Gastrocnemius medialis (tissue), 4 donors: ENCODE measurements at regions not wholly inside any gene's neighbourhood (a gene's known extent, or its start where the extent isn't known, plus 50 kb on each side); places are given as distances from the start of the nearest gene placed in this dataset.
"Not testable (repeated sequence)": the region's sequence is repeated elsewhere in the genome, so short reads cannot be mapped to it uniquely, and the experiment has no call there.

Experiments
- ATAC-seq, 2 donors: fragments of 150-250 bp; one replicate each; pipeline ENCODE4 v1.9.1; 2016
- DNase-seq, 2 donors: peaks; one replicate each; pipeline ENCODE4 v3.0.0-alpha.2; 2019
- H3K27ac ChIP-seq, 4 donors: fragments of 200-600 bp; sonication (generic); 1 replicate in 1 of 4; 2 replicates in 3 of 4; pipeline ENCODE4 v1.5.1; 2016 to 2018; ENCODE audit warnings: mild to moderate bottlenecking in 2 of 4, moderate library complexity in 1 of 4
- H3K27me3 ChIP-seq, 3 donors: fragments of 200-600 bp; sonication (generic) in 2 of 3; 1 replicate in 1 of 3; 2 replicates in 2 of 3; pipeline versions ENCODE4 v1.5.1 to v1.6.0; 2016 to 2019; ENCODE audit warnings: mild to moderate bottlenecking in 1 of 3, moderate library complexity in 1 of 3
- H3K36me3 ChIP-seq, 2 donors: fragments of 200-600 bp; sonication (generic) in 1 of 2; one replicate each; pipeline ENCODE4 v1.5.1; 2017 to 2018
- H3K4me1 ChIP-seq, 2 donors: fragments of 200-600 bp; sonication (generic) in 1 of 2; one replicate each; pipeline ENCODE4 v1.5.1; 2016 to 2017; ENCODE audit warnings: mild to moderate bottlenecking in 2 of 2
- H3K4me3 ChIP-seq, 4 donors: fragments of 200-600 bp; sonication (generic) in 3 of 4; 1 replicate in 1 of 4; 2 replicates in 3 of 4; pipeline ENCODE4 v1.5.1; 2016 to 2019; ENCODE audit warnings: mild to moderate bottlenecking in 2 of 4
- H3K9me3 ChIP-seq, 3 donors: fragments of 200-600 bp; sonication (generic) in 2 of 3; 1 replicate in 1 of 3; 2 replicates in 2 of 3; pipeline ENCODE4 v1.5.1; 2016 to 2019
- POLR2A ChIP-seq, 2 donors: fragments of 450-650 bp; IDR thresholded peaks; one replicate each; pipeline ENCODE4 v1.6.1; 2017; ENCODE audit warnings: antibody characterized with exemption in 2 of 2, mild to moderate bottlenecking in 2 of 2, moderate library complexity in 2 of 2
- in situ Hi-C, 4 donors: fragments of 200-750 bp; cut with MboI; loops; one replicate each; pipeline versions ENCODE4 v1.15.0 to v1.8.0; 2017; ENCODE audit warnings: low sequenced_read_pairs in 4 of 4
- intact Hi-C: fragments of 100-400 bp; cut with DNase I; formaldehyde crosslinking; loops from one replicate; pipeline ENCODE4 v1.15.1; 2023; ENCODE audit warnings: low total_unique reads
- TF ChIP-seq, protein P1 (sequence below), 5 experiments: fragments of 450-650 bp in 3 of 5; fragments of 200-600 bp in 2 of 5; sonication (generic) in 2 of 5; IDR thresholded peaks in 4 of 5; conservative IDR thresholded peaks in 1 of 5; 1 replicate in 4 of 5; 2 replicates in 1 of 5; pipeline ENCODE4 v1.5.1; 2016 to 2019; ENCODE audit warnings: antibody characterized with exemption in 5 of 5, mild to moderate bottlenecking in 3 of 5, moderate library complexity in 3 of 5

- Histone ChIP-seq H3K4me1 (no peaks in the 10 kb centered on the region), H3K27ac (no peak overlapping the region), H3K36me3 (no peaks in the 10 kb centered on the region), H3K4me3 (no peak overlapping the region), H3K9me3 (no peaks in the 10 kb centered on the region), H3K27me3 (no peaks in the 10 kb centered on the region)
- DNase-seq, result no peak
- ATAC-seq, result no peak
- intact Hi-C loops (no loop called here), in situ Hi-C loops (no loop called here)
- no peak for TF ChIP-seq POLR2A (IDR thresholded peaks at IDR 0.05)
- TF ChIP-seq, protein P1, sequence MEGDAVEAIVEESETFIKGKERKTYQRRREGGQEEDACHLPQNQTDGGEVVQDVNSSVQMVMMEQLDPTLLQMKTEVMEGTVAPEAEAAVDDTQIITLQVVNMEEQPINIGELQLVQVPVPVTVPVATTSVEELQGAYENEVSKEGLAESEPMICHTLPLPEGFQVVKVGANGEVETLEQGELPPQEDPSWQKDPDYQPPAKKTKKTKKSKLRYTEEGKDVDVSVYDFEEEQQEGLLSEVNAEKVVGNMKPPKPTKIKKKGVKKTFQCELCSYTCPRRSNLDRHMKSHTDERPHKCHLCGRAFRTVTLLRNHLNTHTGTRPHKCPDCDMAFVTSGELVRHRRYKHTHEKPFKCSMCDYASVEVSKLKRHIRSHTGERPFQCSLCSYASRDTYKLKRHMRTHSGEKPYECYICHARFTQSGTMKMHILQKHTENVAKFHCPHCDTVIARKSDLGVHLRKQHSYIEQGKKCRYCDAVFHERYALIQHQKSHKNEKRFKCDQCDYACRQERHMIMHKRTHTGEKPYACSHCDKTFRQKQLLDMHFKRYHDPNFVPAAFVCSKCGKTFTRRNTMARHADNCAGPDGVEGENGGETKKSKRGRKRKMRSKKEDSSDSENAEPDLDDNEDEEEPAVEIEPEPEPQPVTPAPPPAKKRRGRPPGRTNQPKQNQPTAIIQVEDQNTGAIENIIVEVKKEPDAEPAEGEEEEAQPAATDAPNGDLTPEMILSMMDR (IDR thresholded peaks at IDR 0.05 in 4 of 5, conservative IDR thresholded peaks at IDR 0.05 in 1 of 5), result no peak
Observed at GRCh38 chrX:26557691-26558321, 341.8 kb downstream of the MAGEB5 start.

- H3K4me1 ChIP-seq, H3K4me3 ChIP-seq, DNase-seq, H3K27ac ChIP-seq, H3K9me3 ChIP-seq, intact Hi-C loops, in situ Hi-C loops, H3K27me3 ChIP-seq, ATAC-seq, H3K36me3 ChIP-seq: not testable (repeated sequence)
Observed at GRCh38 chrX:26525768-26526167, 309.8 kb downstream of the MAGEB5 start.

- Histone ChIP-seq H3K4me1 (no peaks in the 10 kb centered on the region), H3K4me3 (no peak overlapping the region), H3K27me3 (no peaks in the 10 kb centered on the region), H3K9me3 (no peaks in the 10 kb centered on the region), H3K36me3 (no peaks in the 10 kb centered on the region), H3K27ac (no peak overlapping the region)
- in situ Hi-C loops, result no loop called here
- TF ChIP-seq POLR2A (IDR thresholded peaks at IDR 0.05), result no peak
- TF ChIP-seq, protein P1 (IDR thresholded peaks at IDR 0.05 in 4 of 5, conservative IDR thresholded peaks at IDR 0.05 in 1 of 5), result no peak
- no peak for ATAC-seq
- no peak for DNase-seq
- intact Hi-C loops, result no loop called here
Observed at GRCh38 chrX:26522501-26522900, 306.5 kb downstream of the MAGEB5 start.

- DNase-seq (no peak), ATAC-seq (no peak)
- H3K4me1 ChIP-seq, result no peaks in the 10 kb centered on the region
- no peak overlapping the region for H3K27ac ChIP-seq
- no peaks in the 10 kb centered on the region for H3K9me3 ChIP-seq
- in situ Hi-C loops (no loop called here), intact Hi-C loops (no loop called here)
- H3K4me3 ChIP-seq, result no peak overlapping the region
- H3K27me3 ChIP-seq, result no peaks in the 10 kb centered on the region
- TF ChIP-seq POLR2A (IDR thresholded peaks at IDR 0.05), result no peak
- TF ChIP-seq, protein P1 (IDR thresholded peaks at IDR 0.05 in 4 of 5, conservative IDR thresholded peaks at IDR 0.05 in 1 of 5), result no peak
- H3K36me3 ChIP-seq, result no peaks in the 10 kb centered on the region
Observed at GRCh38 chrX:26511589-26512363, 295.8 kb downstream of the MAGEB5 start.

- intact Hi-C loops (no loop called here), in situ Hi-C loops (no loop called here)
- ATAC-seq (no peak), DNase-seq (no peak)
- Histone ChIP-seq H3K4me1 (no peaks in the 10 kb centered on the region), H3K27ac (no peak overlapping the region), H3K27me3 (no peaks in the 10 kb centered on the region), H3K4me3 (no peak overlapping the region), H3K36me3 (no peaks in the 10 kb centered on the region), H3K9me3 (no peaks in the 10 kb centered on the region)
- TF ChIP-seq, protein P1 (IDR thresholded peaks at IDR 0.05 in 4 of 5, conservative IDR thresholded peaks at IDR 0.05 in 1 of 5), result no peak
- TF ChIP-seq POLR2A (IDR thresholded peaks at IDR 0.05), result no peak
Observed at GRCh38 chrX:26470941-26471340, 255.0 kb downstream of the MAGEB5 start.
